Brain microvascular endothelial cell (primary cell): ENCODE measurements at regions not wholly inside any gene's neighbourhood (a gene's known extent, or its start where the extent isn't known, plus 50 kb on each side); places are given as distances from the start of the nearest gene placed in this dataset.

Experiments
- DNase-seq: peaks from one replicate; pipeline ENCODE4 v3.0.0-alpha.2; 2020
- H3K27ac ChIP-seq: fragments of 250-450 bp; sonication (Bioruptor Pico); 2 replicates; pipeline ENCODE4 v1.5.1; 2020; ENCODE audit warnings: mild to moderate bottlenecking, moderate library complexity
- H3K27me3 ChIP-seq: fragments of 250-450 bp; sonication (Bioruptor Pico); replicated peaks from 2 replicates; pipeline ENCODE4 v1.5.1; 2020; ENCODE audit warnings: mild to moderate bottlenecking
- H3K36me3 ChIP-seq: fragments of 250-450 bp; sonication (Bioruptor Pico); replicated peaks from 2 replicates; pipeline ENCODE4 v1.5.1; 2020; ENCODE audit warnings: mild to moderate bottlenecking
- H3K4me3 ChIP-seq: 2 replicates; pipeline ENCODE4 v1.5.1; 2011; ENCODE audit warnings: low read depth, mild to moderate bottlenecking, control low read depth, low read length, moderate library complexity
- in situ Hi-C: cut with HindIII; loops from 2 replicates; pipeline ENCODE4 v1.10.0; 2017; ENCODE audit warnings: low sequenced_read_pairs, low pct_ligation_motif_present
- TF ChIP-seq, protein P1 (sequence below): IDR thresholded peaks from 2 replicates; pipeline ENCODE4 v1.5.1; 2011; ENCODE audit warnings: low read depth, mild to moderate bottlenecking, moderate library complexity, low read length, control low read depth, inconsistent platforms; ENCODE audit errors: missing control alignments

DNA sequence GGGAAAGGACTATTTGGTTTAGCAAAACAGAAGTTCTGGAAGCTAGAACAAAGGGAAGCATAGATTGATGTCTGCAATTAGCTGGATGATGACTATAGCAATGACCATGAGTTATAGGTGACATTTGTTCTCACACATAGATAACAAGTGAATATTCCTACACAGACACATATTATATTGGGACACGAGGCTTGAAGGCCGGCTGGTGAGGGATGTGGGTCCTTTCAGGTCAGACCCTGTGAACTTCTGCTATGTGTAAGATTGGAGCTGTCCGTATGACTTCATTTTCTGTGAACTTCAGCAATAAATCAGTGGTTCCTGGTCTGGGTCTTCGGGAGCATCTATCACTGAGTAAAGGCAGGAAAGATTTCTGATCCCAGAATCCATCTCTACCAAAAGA is 253.6 kb upstream of the CFAP20DC start:
- Histone ChIP-seq H3K36me3 (no peaks in the 10 kb centered on the region), H3K4me3 (no peak overlapping the region), H3K27me3 (no peaks in the 10 kb centered on the region), H3K27ac (no peak overlapping the region)
- TF ChIP-seq, protein P1, sequence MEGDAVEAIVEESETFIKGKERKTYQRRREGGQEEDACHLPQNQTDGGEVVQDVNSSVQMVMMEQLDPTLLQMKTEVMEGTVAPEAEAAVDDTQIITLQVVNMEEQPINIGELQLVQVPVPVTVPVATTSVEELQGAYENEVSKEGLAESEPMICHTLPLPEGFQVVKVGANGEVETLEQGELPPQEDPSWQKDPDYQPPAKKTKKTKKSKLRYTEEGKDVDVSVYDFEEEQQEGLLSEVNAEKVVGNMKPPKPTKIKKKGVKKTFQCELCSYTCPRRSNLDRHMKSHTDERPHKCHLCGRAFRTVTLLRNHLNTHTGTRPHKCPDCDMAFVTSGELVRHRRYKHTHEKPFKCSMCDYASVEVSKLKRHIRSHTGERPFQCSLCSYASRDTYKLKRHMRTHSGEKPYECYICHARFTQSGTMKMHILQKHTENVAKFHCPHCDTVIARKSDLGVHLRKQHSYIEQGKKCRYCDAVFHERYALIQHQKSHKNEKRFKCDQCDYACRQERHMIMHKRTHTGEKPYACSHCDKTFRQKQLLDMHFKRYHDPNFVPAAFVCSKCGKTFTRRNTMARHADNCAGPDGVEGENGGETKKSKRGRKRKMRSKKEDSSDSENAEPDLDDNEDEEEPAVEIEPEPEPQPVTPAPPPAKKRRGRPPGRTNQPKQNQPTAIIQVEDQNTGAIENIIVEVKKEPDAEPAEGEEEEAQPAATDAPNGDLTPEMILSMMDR: no peak
- in situ Hi-C loops: no loop called here
- no peak for DNase-seq

DNA sequence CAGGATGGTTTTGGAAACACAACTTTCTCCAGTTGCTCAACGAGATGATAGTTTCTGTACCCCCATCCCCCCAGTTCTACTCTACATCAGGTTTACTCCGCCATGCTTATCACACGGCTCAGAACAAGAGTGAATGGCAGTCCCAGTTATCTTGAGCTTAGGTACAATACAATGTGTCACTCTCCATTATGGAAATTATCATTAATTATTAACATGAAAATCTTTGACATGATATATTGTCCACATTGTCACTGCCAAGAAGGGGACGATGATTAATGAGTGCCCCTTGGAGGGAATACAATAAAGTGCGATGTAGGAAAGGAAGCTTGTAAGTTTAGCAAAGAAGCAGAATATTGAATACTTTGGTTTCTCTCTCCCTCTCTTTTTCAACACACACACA is 252.6 kb upstream of the CFAP20DC start:
- no peak for DNase-seq
- no peak overlapping the region for H3K27ac ChIP-seq
- in situ Hi-C loops: no loop called here
- H3K27me3 ChIP-seq: no peaks in the 10 kb centered on the region
- no peak overlapping the region for H3K4me3 ChIP-seq
- H3K36me3 ChIP-seq: no peaks in the 10 kb centered on the region
- TF ChIP-seq, protein P1: no peak

DNA sequence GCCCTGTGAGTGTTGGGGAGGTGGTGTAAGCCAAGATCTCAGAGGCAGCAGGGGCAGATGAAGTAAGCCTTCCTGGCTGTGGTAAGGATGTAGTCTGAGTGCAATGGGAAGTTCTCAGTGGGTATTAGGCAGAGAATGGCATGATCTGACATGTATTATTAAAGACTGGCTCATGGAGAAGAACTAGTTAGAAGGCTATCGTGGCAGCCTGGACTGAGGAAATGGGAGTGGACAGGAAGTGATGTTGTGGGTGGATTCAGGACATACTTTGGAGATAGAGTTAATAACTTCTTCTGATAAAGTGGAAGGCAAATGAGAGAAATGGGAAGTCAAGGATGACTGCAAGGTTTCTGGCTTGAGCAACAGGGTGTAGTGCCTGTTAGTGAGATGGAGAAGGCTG is 250.9 kb upstream of the CFAP20DC start:
- no peak for DNase-seq
- H3K27ac ChIP-seq: no peak overlapping the region
- TF ChIP-seq, protein P1: no peak
- in situ Hi-C loops: no loop called here
- no peaks in the 10 kb centered on the region for H3K36me3 ChIP-seq
- H3K4me3 ChIP-seq: no peak overlapping the region
- no peaks in the 10 kb centered on the region for H3K27me3 ChIP-seq

DNA sequence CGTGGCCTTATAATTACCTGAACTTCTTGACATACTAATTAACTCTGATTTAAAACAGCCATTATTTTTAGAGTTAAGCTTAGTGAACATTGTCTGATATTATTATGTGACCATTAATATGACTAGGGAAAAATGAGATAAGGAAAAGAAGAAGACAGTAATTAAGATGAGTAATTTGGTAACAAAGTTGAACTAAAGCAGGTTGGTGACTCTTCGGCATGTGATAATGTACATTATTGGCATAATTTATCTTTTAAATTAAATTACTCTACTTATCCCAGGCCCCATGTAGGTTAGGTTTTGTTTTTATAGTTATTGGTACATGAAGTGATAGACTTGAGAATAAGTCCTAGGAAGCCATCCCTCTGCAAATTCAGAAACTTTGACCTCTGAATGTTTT is 249.7 kb upstream of the CFAP20DC start:
- TF ChIP-seq, protein P1: no peak
- H3K27me3 ChIP-seq: no peaks in the 10 kb centered on the region
- no peak for DNase-seq
- in situ Hi-C loops: no loop called here
- no peaks in the 10 kb centered on the region for H3K36me3 ChIP-seq
- no peak overlapping the region for H3K4me3 ChIP-seq
- H3K27ac ChIP-seq: no peak overlapping the region

DNA sequence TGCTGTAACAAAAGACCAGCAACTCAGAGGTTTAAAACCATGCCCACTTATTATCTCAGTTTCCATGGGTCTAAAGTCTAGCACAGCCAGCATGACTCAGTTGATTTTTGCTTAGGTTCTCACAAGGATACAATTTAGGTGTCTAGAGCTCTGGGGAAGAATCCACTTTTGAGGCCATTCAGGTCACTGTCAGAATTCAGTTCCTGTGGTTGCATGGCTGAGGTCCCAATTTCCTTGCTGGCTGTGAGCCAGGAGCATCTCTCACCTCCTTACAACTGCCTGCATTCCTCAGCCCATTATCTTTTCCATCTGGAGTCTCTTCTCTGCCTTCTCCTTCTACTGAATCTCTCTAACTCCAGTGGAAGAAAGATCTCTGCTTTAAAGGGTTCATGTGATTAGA is 240.5 kb upstream of the CFAP20DC start:
- no peak overlapping the region for H3K4me3 ChIP-seq
- no peaks in the 10 kb centered on the region for H3K27me3 ChIP-seq
- in situ Hi-C loops: no loop called here
- TF ChIP-seq, protein P1: no peak
- DNase-seq: no peak
- H3K36me3 ChIP-seq: no peaks in the 10 kb centered on the region
- no peak overlapping the region for H3K27ac ChIP-seq

DNA sequence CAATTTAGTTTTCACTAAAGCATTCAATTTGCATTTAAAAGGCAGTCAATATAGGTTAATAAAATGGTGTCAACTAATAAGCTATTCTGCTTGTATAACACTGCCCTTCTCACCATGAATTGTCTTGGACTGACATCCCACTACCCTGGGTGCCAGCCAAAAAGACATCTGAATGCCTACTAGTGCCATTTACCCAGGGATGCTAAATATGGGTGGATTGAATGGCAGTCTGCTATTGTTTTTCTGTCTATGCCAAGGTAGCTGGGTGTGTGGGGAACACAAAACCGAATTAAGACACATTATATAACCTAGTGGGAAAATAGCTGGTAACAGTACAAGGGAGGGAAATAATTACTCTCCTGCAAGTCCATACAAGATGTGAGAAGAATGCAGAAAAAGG is 240.0 kb upstream of the CFAP20DC start:
- no peak overlapping the region for H3K4me3 ChIP-seq
- no peaks in the 10 kb centered on the region for H3K27me3 ChIP-seq
- no peak for DNase-seq
- TF ChIP-seq, protein P1: no peak
- H3K36me3 ChIP-seq: no peaks in the 10 kb centered on the region
- in situ Hi-C loops: no loop called here
- no peak overlapping the region for H3K27ac ChIP-seq
